SK-N-MC (cell line): ENCODE measurements at regions not wholly inside any gene's neighbourhood (a gene's known extent, or its start where the extent isn't known, plus 50 kb on each side); places are given as distances from the start of the nearest gene placed in this dataset.

Source experiments
- EZH2 ChIP-seq: fragments of 200-600 bp; sonication (generic); IDR thresholded peaks from one replicate; pipeline ENCODE4 v1.6.1; 2017; ENCODE audit warnings: antibody characterized with exemption
- FOXP2 ChIP-seq: optimal IDR thresholded peaks from 2 replicates; pipeline ENCODE3; 2011; ENCODE audit warnings: mild to moderate bottlenecking, moderate library complexity; ENCODE audit not compliant: insufficient read depth; ENCODE audit errors: extremely low read length, control extremely low read depth
- POLR2AphosphoS5 ChIP-seq: IDR thresholded peaks from 2 replicates; pipeline ENCODE4 v1.6.1; 2012; ENCODE audit warnings: mild to moderate bottlenecking, low read depth, low read length, borderline replicate concordance

GRCh38 chr20:11350126-11351005 lies 567.3 kb upstream of the BTBD3 start:
- TF ChIP-seq EZH2 (no peak), POLR2AphosphoS5 (no peak), FOXP2 (no peak)
